Right renal pelvis (tissue), 4 donors: ENCODE measurements at regions not wholly inside any gene's neighbourhood (a gene's known extent, or its start where the extent isn't known, plus 50 kb on each side); places are given as distances from the start of the nearest gene placed in this dataset.

Experiments
- DNase-seq, 4 donors: peaks; one replicate each; pipeline ENCODE4 v3.0.0-alpha.2; 2013; ENCODE audit warnings: low read depth in 4 of 4, low spot score in 3 of 4, missing footprints in 1 of 4

DNA sequence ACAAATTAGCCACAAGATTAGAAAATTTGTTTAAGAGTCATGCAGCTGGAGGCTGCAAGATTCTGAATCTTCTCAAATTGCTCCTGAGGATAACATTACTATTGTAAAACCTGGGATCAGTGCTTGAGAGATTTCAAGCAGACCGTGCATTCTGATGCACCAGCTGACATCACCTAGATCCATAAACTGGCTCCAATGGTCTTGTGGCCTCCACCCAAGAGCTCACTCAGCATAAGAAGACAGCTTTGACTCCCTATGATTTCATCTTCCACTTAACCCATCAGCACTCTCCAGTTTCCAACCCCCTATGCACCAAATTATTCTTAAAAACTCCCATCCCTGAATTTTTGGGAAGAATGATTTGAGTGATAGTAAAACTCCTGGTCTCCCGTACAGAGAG is 1007.9 kb upstream of the TENM4 start:
- DNase-seq = no peak

DNA sequence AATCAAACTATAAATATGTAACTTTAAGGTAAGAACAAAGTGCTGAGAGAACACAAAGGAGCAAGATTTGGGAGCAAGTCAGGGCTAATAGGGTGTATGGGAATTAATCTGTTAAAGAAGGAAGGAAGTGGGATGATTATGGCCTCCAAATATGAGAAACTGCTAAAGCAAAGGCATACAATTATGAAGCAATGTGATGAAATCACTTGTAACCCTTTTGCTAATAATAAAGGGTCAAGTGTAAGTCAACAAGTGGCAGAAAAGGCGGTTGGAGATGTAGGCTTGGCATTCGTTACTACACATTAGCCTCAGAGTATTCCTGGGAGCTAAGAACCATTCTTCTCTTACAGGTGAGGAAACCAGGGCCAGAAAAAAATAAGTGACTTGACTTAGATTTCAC is 1002.3 kb upstream of the TENM4 start:
- DNase-seq = no peak

DNA sequence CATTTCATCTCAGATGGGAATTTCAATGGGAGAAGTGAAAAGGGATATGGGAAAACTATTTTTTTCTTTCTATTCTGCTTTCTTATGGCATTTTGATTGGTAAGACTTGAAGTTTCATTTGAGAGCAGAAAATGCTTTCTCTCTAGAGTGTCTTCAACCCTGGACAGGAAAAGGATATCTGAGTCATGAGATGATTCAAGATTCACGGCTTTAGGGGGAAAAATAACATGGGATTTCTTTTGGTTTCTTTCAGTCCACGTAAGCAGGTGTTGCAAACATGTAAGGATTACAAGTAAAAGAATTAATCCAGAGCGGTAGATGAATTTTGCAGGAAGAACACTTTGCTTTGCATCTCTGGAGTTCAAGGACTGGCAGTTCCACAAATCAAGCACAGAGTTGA is 1001.0 kb upstream of the TENM4 start:
- DNase-seq = no peak

DNA sequence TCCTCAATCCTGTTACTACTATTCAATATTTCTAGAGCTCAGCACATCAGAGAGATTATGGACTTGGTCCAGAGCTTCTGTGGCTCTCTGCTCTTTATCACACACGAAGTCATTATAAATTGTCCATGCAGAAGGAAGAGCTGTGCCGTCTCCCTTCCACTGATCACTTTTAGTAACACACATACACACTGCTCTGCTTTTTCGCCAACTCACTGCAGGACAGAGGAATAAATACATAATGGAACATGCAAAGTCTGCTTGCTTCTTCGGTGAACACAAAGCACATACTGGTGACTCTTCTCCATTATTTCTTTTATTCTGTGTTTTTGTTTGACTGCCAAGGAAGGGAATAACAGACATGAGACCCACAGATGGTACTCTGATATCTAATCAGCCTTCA is 1000.0 kb upstream of the TENM4 start:
- DNase-seq = no peak

GRCh38 chr11:80436547-80436946 is 995.7 kb upstream of the TENM4 start:
- no peak for DNase-seq

GRCh38 chr11:80435345-80435744 is 994.5 kb upstream of the TENM4 start:
- no peak for DNase-seq

- no peak for DNase-seq
Measured at GRCh38 chr11:80432057-80432456, 991.2 kb upstream of the TENM4 start.

DNA sequence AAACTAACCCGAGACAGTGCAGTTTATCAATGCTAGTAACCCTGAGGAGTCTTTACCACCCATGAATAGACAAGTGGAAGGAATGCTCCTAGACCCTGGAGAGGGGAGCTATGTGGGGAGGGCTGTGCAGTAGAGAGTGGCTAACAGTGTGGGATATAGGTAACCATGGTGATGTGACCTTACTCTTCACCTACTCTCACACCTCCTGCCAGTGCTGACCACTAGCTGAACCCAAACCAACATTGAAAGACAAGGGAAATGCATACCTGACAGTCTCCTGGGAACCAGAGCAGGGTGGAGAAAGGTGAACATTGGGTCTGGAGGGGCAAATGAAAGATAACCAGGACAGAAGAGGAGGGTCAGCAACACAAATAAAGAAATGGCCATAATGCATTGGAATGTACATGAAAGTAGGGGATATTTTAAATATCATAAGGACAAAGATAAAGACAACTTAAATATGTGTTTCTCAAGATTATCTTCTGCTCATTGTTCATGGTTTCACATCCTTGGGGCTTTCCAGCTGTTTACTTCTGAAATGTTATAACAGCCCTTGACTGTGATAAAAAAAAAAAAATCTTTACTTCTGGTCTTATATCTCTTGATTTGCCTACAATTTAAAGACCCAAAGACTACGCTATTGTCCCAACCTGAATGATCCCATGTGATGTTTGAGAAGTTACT is 983.3 kb upstream of the TENM4 start:
- no peak for DNase-seq

GRCh38 chr11:80420374-80420773 is 979.5 kb upstream of the TENM4 start:
- DNase-seq = no peak

GRCh38 chr11:80417681-80418080 is 976.9 kb upstream of the TENM4 start:
- DNase-seq = no peak

DNA sequence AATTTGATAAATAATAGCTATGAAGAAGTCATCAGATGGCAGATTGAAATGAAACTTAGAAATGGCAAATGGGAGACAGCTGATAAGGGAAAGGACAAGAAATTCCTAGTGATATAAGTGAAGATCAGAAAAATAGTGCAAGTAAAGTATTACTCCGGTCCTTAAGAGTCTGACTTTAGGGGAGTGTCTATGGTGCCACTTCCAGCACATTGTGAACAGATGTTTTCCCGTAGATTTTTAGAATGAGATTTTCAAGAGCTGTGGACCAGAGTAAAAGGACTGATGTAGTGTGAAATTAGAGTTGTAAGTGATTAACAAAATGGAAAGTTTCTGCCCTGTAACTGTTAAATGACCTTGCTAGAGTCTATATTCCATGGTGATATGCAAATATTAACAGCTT is 974.8 kb upstream of the TENM4 start:
- no peak for DNase-seq

DNA sequence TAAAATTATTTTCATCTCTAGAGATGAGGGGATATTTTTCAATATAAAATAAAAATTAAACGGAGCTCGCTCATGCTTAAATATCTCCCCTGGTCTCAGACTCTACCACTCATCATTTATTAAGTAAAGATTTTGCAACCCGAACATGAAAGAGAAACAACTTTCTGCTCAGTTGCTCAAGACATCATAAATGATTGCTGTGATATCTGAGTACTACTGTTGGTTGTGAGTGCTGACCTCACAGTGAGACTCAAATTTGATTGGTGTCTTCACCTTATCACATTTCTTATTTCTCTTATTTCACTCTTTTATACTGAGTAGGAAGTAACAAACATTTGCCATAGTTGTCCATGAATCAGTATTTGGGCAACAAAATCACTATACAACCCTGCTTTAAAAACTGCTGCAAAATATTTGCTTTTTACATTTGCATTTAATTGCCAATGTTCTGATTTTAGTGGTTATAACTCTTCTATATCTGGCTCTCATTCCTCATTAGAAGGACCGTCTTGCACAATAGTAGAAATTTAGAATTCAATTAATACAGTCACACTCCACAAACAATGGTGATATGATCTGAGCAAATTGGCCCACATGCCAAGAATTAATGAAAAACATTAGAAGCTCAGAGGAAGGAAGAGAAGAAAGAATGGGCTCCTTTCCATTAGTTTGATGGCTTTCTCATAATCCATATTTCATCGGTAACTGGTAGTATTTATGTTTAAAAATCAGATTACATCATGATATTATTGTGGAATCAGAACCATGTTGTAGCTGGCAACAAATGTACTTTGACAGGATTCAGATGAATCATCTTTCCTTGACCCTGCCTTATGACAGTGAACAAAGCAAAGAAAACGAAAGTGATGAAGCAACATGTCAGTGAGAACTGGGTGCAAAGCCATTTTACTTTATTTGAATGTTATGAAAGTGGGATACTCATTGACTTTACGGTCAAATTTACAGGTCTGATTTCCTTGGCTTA is 973.6 kb upstream of the TENM4 start:
- no peak for DNase-seq

DNA sequence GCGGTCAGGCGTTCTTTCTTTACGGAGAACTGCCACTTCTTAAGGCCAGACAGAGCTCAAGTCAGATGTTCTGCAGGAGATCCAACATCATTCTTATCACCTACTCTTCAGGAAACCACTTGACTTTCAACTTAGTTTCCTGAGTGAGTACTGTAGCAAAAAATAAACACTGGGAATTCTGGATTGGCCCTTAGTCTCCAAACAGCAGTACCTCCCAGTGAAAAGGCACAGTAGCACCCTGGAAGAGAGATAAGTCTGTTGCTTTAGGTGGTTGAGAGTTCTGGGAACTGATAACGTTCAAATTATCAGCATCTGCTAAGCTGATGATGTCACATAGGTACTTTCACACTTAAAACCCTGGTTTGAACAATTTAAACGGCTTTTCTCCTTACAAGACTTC is 971.8 kb upstream of the TENM4 start:
- no peak for DNase-seq

DNA sequence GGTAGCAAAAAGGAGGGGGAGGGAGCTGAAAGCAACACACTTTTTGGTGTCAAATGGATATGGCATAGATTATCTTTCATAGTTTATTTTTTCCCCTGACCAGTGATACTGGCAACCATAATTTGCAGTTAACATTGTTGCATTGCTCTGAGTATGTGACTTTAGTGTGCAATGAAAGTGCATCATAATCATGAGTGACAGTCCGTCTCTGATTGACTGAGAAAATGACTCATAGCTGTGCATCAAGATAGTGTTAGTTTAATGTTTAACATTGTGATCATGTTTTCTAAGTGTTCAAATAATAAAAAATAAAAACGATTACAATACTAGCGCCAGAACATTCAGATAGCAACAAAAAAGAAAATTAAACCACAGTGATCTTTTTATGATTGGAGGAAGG is 952.4 kb upstream of the TENM4 start:
- DNase-seq = no peak

DNA sequence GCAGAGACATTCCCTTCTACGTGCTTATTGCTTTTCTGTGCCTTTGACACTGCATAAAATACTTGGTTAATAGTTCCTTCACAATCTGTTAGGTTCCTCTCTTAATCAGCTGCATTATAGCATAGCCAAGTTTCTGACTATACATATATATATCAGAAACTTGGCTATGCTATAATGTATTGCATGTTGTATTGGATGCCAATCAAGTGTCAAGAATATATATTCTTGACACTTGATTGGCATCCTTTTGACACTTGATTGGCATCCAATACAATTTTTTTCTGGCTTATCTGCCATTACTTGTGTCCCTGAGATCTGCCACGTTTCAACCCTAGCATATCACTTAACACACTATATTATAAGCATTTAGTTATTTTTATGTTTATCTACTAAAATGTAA is 949.7 kb upstream of the TENM4 start:
- DNase-seq = no peak

- no peak for DNase-seq
Measured at GRCh38 chr11:80388536-80388935, 947.7 kb upstream of the TENM4 start.

DNA sequence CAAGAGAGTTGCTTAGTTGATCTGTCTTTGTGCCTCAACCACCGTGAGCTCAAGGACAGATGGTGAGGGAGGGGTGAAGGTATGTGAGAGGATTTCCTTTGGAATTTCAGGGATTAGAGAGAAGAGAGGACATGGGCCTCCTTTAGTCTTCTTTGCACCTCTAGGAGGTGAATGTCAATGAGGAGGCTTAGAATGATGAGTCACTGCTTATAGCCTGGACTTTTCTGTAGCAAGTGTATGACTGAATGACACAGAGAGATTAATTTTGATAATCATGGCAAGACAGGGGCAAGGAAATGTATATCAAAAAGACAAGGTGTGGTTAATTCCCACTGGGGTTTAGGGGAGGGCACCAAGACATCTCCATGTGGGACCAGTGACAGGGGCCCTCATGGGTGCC is 947.3 kb upstream of the TENM4 start:
- no peak for DNase-seq

DNA sequence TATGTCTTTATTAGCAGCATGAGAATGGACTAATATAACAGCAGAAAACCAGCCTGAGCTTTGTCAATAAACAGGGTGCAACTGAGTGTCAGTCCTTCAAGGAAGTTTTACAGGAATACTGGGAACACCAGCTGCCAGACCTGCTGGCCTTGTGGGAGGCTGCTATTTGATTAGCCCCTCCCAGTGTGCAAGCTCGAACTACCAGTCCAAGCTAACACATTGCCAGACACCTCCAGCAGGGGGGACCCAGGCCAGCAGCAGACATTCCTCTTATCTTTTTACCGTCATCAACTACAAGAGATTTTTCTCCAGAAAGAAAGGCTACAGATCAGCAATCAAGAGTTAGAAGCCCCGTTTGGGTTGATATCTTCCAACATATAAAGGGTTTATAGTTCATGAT is 942.8 kb upstream of the TENM4 start:
- no peak for DNase-seq

- DNase-seq = no peak
Measured at GRCh38 chr11:80379620-80380278, 938.9 kb upstream of the TENM4 start.

GRCh38 chr11:80371931-80372330 is 931.1 kb upstream of the TENM4 start:
- no peak for DNase-seq

- no peak for DNase-seq
Measured at GRCh38 chr11:80365980-80366379, 925.1 kb upstream of the TENM4 start.
